ENCODE measurements at regions not wholly inside any gene's neighbourhood (a gene's known extent, or its start where the extent isn't known, plus 50 kb on each side); places are given as distances from the start of the nearest gene placed in this dataset.

DNA sequence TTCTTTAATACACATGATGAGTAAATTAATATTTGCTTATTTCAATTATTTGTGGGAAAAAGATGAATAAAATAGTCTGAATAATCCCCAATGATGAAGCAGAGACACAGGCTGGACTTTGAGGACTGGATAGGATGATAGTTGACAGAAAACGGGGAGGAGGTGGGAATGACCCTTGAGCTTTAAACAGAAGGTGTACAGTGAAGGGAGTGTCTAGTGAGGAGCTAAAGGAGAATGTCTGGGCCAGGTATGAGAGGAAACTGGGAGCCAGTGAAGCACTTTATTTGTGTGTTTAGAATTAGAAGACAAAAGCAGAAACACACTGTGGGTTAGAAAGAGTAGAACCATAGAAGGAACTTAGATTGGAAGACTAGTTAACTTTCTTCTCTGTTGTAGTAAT, 230.4 kb upstream of the CA10 start:
- no peak for DNase-seq
- Histone ChIP-seq H3K9me3 (no peaks in the 10 kb centered on the region), H3K4me1 (no peaks in the 10 kb centered on the region), H3K27ac (no peak overlapping the region), H3K27me3 (no peaks in the 10 kb centered on the region), H3K4me3 (replicated peaks in 1 of 3) (no peak overlapping the region), H3K36me3 (no peaks in the 10 kb centered on the region)
- intact Hi-C loops (cut with DNase I): no loop called here
- 70 to 87% methylated on average over 1 of the region's 1 CpG for WGBS, 2 donors
- TF ChIP-seq, protein P1, sequence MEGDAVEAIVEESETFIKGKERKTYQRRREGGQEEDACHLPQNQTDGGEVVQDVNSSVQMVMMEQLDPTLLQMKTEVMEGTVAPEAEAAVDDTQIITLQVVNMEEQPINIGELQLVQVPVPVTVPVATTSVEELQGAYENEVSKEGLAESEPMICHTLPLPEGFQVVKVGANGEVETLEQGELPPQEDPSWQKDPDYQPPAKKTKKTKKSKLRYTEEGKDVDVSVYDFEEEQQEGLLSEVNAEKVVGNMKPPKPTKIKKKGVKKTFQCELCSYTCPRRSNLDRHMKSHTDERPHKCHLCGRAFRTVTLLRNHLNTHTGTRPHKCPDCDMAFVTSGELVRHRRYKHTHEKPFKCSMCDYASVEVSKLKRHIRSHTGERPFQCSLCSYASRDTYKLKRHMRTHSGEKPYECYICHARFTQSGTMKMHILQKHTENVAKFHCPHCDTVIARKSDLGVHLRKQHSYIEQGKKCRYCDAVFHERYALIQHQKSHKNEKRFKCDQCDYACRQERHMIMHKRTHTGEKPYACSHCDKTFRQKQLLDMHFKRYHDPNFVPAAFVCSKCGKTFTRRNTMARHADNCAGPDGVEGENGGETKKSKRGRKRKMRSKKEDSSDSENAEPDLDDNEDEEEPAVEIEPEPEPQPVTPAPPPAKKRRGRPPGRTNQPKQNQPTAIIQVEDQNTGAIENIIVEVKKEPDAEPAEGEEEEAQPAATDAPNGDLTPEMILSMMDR (IDR thresholded peaks at IDR 0.05): no peak
- no peak for TF ChIP-seq POLR2A (IDR thresholded peaks at IDR 0.05)

DNA sequence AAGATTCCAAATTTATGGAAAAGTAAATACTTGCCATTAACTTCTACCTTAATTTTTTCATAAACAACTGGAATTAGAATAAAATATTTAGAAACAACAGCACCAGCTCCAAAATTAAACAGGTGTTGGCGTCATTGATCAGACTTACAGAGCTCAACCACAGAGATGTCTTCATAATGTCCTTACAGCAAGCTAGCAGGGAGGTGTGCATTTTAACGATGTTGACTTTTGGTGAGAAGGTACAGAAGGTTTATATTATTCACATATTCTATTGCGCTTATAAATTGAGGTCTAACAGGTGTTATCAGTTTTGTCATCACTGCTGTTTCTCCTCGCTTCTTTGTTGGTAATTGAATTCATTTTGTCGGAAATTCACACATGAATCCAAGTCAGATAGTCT, 226.2 kb upstream of the CA10 start:
- WGBS, 2 donors: 91 to 93% methylated on average over 5 of the region's 5 CpGs
- no peaks in the 10 kb centered on the region for H3K4me1 ChIP-seq
- H3K9me3 ChIP-seq: no peaks in the 10 kb centered on the region
- intact Hi-C loops (cut with DNase I): no loop called here
- DNase-seq: no peak
- H3K4me3 ChIP-seq (replicated peaks in 1 of 3): no peak overlapping the region
- H3K27me3 ChIP-seq: no peaks in the 10 kb centered on the region
- H3K36me3 ChIP-seq: no peaks in the 10 kb centered on the region
- H3K27ac ChIP-seq: no peak overlapping the region
- TF ChIP-seq, protein P1 (IDR thresholded peaks at IDR 0.05): no peak
- TF ChIP-seq POLR2A (IDR thresholded peaks at IDR 0.05): no peak

DNA sequence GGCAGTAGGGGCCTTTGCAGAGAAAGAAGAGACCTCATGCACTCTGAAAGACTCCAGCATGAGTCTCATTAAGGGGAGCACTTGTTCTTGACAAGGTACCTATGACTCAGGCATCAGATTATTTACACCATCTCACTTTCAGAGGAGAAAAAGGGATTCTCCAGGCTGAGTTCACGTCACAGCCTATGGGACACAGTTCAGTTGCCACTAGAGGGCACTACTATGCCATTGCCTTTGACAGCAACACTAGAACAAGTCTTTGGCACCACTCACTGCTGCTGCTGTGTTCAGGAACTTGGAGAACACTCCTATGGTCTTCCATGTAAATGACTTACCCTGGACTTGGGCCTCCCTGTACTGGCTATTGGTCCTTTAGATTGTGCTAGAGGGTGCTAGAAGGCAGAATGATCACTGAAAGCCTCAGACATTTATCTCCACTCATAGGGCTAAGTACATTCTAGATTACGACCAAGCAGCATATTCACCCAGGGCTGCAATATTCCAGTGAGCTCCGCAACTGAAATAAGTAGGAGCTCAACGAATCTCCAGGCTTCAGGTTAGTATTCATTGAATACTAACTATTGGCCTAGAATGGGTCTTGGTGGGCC, 225.1 kb upstream of the CA10 start:
- Histone ChIP-seq H3K4me1 (no peaks in the 10 kb centered on the region), H3K27me3 (no peaks in the 10 kb centered on the region), H3K36me3 (no peaks in the 10 kb centered on the region), H3K4me3 (replicated peaks in 1 of 3) (no peak overlapping the region), H3K27ac (no peak overlapping the region), H3K9me3 (no peaks in the 10 kb centered on the region)
- TF ChIP-seq, protein P1 (IDR thresholded peaks at IDR 0.05): peak in 3 of 6 experiments; percentile 37 to 58 (median 38)
- TF ChIP-seq POLR2A (IDR thresholded peaks at IDR 0.05): no peak
- intact Hi-C loops (cut with DNase I): no loop called here
- DNase-seq: peak; percentile 28 to 42
- WGBS, 2 donors: 68 to 71% methylated on average over 4 of the region's 4 CpGs

DNA sequence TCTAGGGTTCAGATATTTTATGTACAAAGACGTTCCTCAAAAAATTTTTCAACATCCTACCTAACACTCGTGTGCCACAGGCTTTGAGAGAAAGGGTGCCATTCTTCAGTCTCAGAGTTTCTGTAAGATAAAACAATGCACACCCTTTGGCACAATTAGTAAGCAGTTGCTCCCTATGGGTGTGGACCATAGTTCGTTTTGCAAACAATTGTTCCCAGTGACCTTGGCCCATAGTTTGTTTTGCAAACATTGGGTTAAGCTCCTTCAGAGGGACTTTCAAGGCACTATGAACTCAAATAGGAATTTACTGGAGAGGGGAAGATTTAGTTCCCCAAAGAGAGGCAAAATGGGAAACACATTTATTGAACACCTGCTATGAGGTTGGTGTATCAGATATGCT, 220.3 kb upstream of the CA10 start:
- H3K4me3 ChIP-seq (replicated peaks in 1 of 3): no peak overlapping the region
- no peaks in the 10 kb centered on the region for H3K27me3 ChIP-seq
- intact Hi-C loops (cut with DNase I): no loop called here
- no peak for DNase-seq
- TF ChIP-seq, protein P1 (IDR thresholded peaks at IDR 0.05): no peak
- TF ChIP-seq POLR2A (IDR thresholded peaks at IDR 0.05): no peak
- no peak overlapping the region for H3K27ac ChIP-seq
- WGBS, 2 donors: 75 to 79% methylated on average over 3 of the region's 3 CpGs
- H3K9me3 ChIP-seq: no peaks in the 10 kb centered on the region
- no peaks in the 10 kb centered on the region for H3K4me1 ChIP-seq
- no peaks in the 10 kb centered on the region for H3K36me3 ChIP-seq

DNA sequence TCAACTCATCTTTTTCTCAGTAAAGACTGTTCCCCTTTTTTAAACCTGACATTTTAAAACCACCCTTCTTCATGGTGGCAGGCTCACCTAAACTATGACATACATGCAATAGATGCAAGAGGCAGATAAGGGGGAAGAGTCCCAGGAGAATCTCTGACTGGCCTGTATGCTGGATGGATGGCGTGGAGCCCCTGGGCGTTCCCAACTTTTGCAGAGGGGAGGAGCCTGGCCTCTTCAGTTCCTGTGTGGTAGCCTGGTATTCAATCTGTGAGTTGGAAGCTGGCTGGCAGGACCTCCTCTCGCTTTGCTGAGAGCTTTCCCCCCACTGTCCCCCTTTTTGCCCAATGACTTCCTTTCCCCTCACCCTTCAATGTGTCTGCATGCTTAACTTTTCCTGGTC, 217.6 kb upstream of the CA10 start:
- no peak overlapping the region for H3K27ac ChIP-seq
- H3K9me3 ChIP-seq: no peaks in the 10 kb centered on the region
- H3K36me3 ChIP-seq: no peaks in the 10 kb centered on the region
- TF ChIP-seq, protein P1 (IDR thresholded peaks at IDR 0.05): no peak
- TF ChIP-seq POLR2A (IDR thresholded peaks at IDR 0.05): no peak
- intact Hi-C loops (cut with DNase I): no loop called here
- WGBS, 2 donors: 67 to 70% methylated on average over 3 of the region's 3 CpGs
- H3K4me1 ChIP-seq: no peaks in the 10 kb centered on the region
- no peaks in the 10 kb centered on the region for H3K27me3 ChIP-seq
- no peak for DNase-seq
- no peak overlapping the region for H3K4me3 ChIP-seq (replicated peaks in 1 of 3)

All from thyroid gland (tissue), 4 donors.